ENCODE measurements at regions not wholly inside any gene's neighbourhood (a gene's known extent, or its start where the extent isn't known, plus 50 kb on each side); places are given as distances from the start of the nearest gene placed in this dataset.

DNA sequence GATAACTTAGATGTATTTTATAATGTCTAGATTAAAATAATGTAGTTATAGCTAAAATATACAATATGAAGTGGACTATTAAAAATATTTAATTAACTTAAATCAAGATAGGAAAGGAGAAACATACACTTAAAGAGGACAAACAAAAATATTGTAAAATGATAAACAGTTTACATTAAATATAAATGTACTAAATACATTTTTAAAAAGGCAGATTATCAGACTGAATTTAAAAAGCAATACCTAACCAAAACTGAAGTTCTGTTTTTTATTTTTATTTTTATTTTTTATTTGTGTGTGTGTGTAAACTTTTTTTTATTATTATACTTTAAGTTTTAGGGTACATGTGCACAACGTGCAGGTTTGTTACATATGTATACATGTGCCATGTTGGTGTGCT lies 811.6 kb upstream of the INTU start:
- TF ChIP-seq JUND (IDR thresholded peaks at IDR 0.05; ENCODE audit: low read depth, low read length) = no peak
- no peak for TF ChIP-seq ETV6 (conservative IDR thresholded peaks at IDR 0.05 in 1 of 2, IDR thresholded peaks at IDR 0.05 in 1 of 2; ENCODE audit: borderline replicate concordance in 1 of 2, low read depth in 1 of 2)
- no peak for TF ChIP-seq CTCF (IDR thresholded peaks at IDR 0.05 in 2 of 3, conservative IDR thresholded peaks at IDR 0.05 in 1 of 3; ENCODE audit: control insufficient read depth in 2 of 3, extremely low read depth in 1 of 3, insufficient read depth in 1 of 3, low read depth in 3 of 3, low read length in 3 of 3)
- no peak for TF ChIP-seq ZBTB33 (IDR thresholded peaks at IDR 0.05)
- TF ChIP-seq RELA (IDR thresholded peaks at IDR 0.05; ENCODE audit: borderline replicate concordance, partially characterized antibody) = no peak
- no peak for TF ChIP-seq ZZZ3 (IDR thresholded peaks at IDR 0.05; ENCODE audit: control insufficient read depth, insufficient read length, low read depth)
- no peak for TF ChIP-seq POLR2AphosphoS5 (IDR thresholded peaks at IDR 0.05; ENCODE audit: low read length)
- no peak for TF ChIP-seq MAX (IDR thresholded peaks at IDR 0.05; ENCODE audit: low read depth, low read length)
